Osteoblast (primary cell): ENCODE measurements at regions not wholly inside any gene's neighbourhood (a gene's known extent, or its start where the extent isn't known, plus 50 kb on each side); places are given as distances from the start of the nearest gene placed in this dataset.

Experiments
- DNase-seq: peaks from one replicate; pipeline ENCODE4 v3.0.0; 2011; ENCODE audit warnings: low spot score, mixed read lengths; ENCODE audit not compliant: insufficient read length; ENCODE audit errors: missing footprints
- H2AFZ ChIP-seq: 2 replicates; pipeline ENCODE4 v1.6.0; 2011; ENCODE audit warnings: mild to moderate bottlenecking, low read length
- H3K27ac ChIP-seq: 2 replicates; pipeline ENCODE4 v1.5.1; 2011; ENCODE audit warnings: mild to moderate bottlenecking, low read depth, low read length, moderate library complexity
- H3K27me3 ChIP-seq: 2 replicates; pipeline ENCODE4 v1.6.0; 2012; ENCODE audit warnings: mild to moderate bottlenecking, control low read depth, inconsistent platforms, low read length, moderate library complexity; ENCODE audit not compliant: insufficient read depth
- H3K36me3 ChIP-seq: 2 replicates; pipeline ENCODE4 v1.5.1; 2011; ENCODE audit warnings: mild to moderate bottlenecking, low read length, control low read depth, moderate library complexity; ENCODE audit not compliant: insufficient read depth
- H3K4me1 ChIP-seq: 2 replicates; pipeline ENCODE4 v1.5.1; 2011; ENCODE audit warnings: mild to moderate bottlenecking, low read length, control low read depth, moderate library complexity; ENCODE audit not compliant: insufficient read depth
- H3K4me2 ChIP-seq: 2 replicates; pipeline ENCODE4 v1.6.0; 2011; ENCODE audit warnings: mild to moderate bottlenecking, low read length; ENCODE audit not compliant: insufficient read depth
- H3K4me3 ChIP-seq: fragments of 200-600 bp; sonication (generic); 3 replicates; pipeline ENCODE4 v1.5.1; 2012; ENCODE audit warnings: mild to moderate bottlenecking, low read length, inconsistent platforms; ENCODE audit not compliant: insufficient read depth
- H3K79me2 ChIP-seq: 2 replicates; pipeline ENCODE4 v1.6.0; 2012; ENCODE audit warnings: mild to moderate bottlenecking, low read length, control low read depth, inconsistent platforms; ENCODE audit not compliant: insufficient read depth
- H3K9me3 ChIP-seq: 2 replicates; pipeline ENCODE4 v1.5.1; 2011; ENCODE audit warnings: low read depth, low read length, control low read depth
- H4K20me1 ChIP-seq: 2 replicates; pipeline ENCODE4 v1.6.0; 2012; ENCODE audit warnings: mild to moderate bottlenecking, low read length, control low read depth; ENCODE audit not compliant: insufficient read depth
- TF ChIP-seq, protein P1 (sequence below): IDR thresholded peaks from 2 replicates; pipeline ENCODE4 v1.5.1; 2011; ENCODE audit warnings: mild to moderate bottlenecking, low read depth, low read length, moderate library complexity; ENCODE audit errors: extremely low read depth

DNA sequence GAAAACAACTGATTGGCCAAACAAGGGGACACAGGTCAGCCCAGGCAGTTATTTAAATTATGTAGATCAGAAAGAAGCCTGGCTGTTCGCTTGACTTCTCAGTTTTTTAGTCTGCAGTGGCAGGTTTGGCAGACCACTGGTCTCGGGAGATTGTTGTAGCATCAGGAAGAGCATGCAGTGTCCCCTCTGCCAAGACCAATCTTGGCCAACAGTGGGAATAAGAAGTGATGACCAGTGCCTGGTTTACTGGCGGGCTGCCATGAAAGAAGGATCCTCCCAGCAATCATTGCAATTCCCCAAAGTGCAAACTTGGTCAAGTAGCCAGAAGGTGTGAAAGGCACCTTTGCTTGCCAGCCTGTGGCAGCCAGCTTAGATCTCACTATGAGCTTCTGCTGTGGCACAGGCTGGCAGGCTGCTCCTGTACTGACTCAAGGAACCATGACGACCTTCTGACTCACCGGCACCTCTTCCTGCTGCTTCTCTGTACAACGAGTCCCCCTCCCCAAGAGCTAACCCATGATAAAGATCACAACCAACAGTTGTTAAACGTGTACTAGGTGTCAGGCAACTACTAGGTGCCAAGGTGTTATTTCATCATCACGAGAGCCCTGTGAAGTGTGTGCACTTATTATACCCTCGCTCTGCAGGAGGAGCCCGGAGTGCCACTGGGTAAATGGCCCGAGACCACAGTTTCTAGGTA, 76.8 kb upstream of the DUSP22 start:
- Histone ChIP-seq H3K4me2 (no peak overlapping the region), H2AFZ (no peak overlapping the region), H4K20me1 (no peaks in the 10 kb centered on the region), H3K27ac (no peak overlapping the region), H3K79me2 (no peaks in the 10 kb centered on the region), H3K4me3 (no peak overlapping the region), H3K4me1 (peaks cover 20% of the 10 kb centered on the region), H3K27me3 (peaks cover 25% of the 10 kb centered on the region), H3K9me3 (no peaks in the 10 kb centered on the region), H3K36me3 (no peaks in the 10 kb centered on the region)
- TF ChIP-seq, protein P1, sequence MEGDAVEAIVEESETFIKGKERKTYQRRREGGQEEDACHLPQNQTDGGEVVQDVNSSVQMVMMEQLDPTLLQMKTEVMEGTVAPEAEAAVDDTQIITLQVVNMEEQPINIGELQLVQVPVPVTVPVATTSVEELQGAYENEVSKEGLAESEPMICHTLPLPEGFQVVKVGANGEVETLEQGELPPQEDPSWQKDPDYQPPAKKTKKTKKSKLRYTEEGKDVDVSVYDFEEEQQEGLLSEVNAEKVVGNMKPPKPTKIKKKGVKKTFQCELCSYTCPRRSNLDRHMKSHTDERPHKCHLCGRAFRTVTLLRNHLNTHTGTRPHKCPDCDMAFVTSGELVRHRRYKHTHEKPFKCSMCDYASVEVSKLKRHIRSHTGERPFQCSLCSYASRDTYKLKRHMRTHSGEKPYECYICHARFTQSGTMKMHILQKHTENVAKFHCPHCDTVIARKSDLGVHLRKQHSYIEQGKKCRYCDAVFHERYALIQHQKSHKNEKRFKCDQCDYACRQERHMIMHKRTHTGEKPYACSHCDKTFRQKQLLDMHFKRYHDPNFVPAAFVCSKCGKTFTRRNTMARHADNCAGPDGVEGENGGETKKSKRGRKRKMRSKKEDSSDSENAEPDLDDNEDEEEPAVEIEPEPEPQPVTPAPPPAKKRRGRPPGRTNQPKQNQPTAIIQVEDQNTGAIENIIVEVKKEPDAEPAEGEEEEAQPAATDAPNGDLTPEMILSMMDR = no peak
- DNase-seq = no peak

DNA sequence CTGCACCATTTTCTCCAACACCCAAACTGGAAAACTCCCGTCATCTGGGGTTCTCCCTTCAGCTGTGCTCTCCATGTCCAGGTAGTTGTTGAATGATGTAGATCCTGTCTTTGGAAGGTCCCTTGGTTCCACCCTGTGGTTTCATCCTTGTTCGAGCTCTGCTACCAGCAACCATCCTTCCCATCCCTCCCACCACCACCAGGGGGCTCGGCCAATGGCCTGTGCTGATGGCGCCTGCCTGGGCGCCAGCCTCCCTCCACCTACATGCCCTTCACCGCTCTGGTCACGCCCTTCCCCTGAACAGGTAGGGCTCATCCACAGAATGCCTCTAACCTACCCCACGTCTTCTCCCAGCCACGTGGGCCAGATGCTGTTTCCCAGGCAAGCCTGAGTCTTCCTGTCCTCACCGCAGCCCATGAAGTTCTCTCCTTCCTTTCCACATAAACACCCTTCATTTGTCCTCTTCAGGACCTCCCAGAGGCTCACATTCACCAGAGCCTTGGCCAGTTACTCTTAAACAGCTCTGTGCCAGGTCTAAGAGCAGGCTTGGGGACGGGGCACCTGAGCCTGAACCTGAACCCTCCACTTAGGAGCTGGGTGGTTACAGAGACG, 75.1 kb upstream of the DUSP22 start:
- Histone ChIP-seq H3K4me1 (peaks cover 37% of the 10 kb centered on the region), H4K20me1 (no peaks in the 10 kb centered on the region), H3K27me3 (peaks cover 9% of the 10 kb centered on the region), H2AFZ (no peak overlapping the region), H3K36me3 (no peaks in the 10 kb centered on the region), H3K9me3 (no peaks in the 10 kb centered on the region), H3K4me3 (no peak overlapping the region), H3K79me2 (no peaks in the 10 kb centered on the region), H3K27ac (no peak overlapping the region), H3K4me2 (no peak overlapping the region)
- no peak for DNase-seq
- TF ChIP-seq, protein P1 = peak; percentile 36

DNA sequence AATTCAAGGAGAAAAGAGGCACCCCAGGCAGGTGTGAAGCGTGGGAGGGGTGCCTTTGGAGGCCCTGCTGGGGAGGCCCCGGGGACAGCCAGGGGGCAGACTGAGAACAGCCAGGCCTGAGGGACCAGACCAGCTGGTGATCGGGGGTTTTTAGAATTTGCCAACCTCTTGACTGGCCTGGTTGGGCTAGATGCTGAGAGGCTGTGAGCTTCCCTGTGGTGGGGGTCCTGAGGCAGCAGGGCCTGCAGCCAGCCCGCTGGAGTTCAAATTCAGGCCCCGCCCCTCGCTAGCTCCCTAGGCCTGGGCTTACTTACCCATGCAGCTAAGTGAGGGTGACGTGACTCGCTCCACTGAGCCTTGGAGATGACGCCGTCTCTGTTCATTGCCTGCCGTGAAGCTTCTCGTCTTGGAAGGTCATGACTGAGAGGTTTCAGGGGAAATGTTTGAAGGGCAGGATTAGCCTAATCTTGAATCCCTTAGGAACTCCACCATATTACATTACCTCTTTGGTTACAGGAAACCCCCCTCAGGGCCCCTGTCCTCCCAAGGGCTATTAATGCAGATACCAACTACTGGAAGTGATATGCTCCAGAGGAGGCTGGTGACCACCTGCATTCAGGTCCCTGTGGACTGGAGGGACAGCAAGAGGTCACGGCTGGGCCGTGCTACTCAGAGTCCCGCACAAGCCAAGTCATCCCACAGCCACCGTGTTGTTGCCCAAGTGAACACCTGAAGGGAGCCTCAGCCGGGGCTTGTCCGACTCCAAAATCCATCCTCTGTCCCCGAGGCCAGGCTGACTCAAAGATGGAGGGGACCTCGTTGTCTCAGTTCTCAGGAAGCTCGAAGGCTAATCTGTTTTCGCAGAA, 73.9 kb upstream of the DUSP22 start:
- Histone ChIP-seq H3K27me3 (peaks cover 4% of the 10 kb centered on the region), H3K36me3 (no peaks in the 10 kb centered on the region), H2AFZ (no peak overlapping the region), H4K20me1 (no peaks in the 10 kb centered on the region), H3K9me3 (no peaks in the 10 kb centered on the region), H3K4me2 (no peak overlapping the region), H3K4me1 (peaks cover 38% of the 10 kb centered on the region), H3K4me3 (no peak overlapping the region), H3K79me2 (no peaks in the 10 kb centered on the region), H3K27ac (no peak overlapping the region)
- TF ChIP-seq, protein P1 = no peak
- DNase-seq = peak; percentile 27

DNA sequence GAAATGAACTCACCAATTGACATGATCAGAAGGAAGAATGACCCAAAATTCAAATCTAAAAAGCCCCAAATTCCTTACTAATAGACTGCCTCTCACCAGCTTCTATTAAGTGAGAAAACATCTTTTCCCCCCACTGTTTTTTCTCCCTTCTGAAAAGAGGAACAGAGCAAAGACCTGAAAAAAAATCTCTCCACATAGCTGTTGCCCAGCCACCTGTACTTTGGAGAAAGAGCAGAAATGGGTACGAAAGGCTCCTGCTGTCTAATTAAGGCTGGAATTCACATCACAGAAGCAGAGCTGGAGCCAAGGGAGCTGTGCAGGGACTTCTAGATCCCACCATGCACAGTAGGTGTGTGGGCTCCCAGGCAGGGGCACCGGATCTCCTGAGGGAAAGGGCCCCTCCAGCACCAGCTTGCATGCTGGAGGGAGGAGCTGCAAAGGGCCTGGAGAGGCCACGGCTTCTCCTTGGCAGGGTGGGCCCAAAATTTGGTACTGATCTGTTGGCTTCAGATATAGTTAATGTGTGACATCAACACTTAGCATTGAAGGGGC, 73.2 kb upstream of the DUSP22 start:
- TF ChIP-seq, protein P1 = no peak
- H3K27ac ChIP-seq = no peak overlapping the region
- H2AFZ ChIP-seq = no peak overlapping the region
- H3K4me3 ChIP-seq = no peak overlapping the region
- peak; percentile 39 for DNase-seq
- H3K4me2 ChIP-seq = no peak overlapping the region
- no peaks in the 10 kb centered on the region for H3K27me3 ChIP-seq
- no peaks in the 10 kb centered on the region for H3K36me3 ChIP-seq
- H3K4me1 ChIP-seq = peaks cover 38% of the 10 kb centered on the region
- H4K20me1 ChIP-seq = no peaks in the 10 kb centered on the region
- H3K79me2 ChIP-seq = no peaks in the 10 kb centered on the region
- no peaks in the 10 kb centered on the region for H3K9me3 ChIP-seq
